ENCODE measurements at regions not wholly inside any gene's neighbourhood (a gene's known extent, or its start where the extent isn't known, plus 50 kb on each side); places are given as distances from the start of the nearest gene placed in this dataset.

- no peaks in the 10 kb centered on the region for H3K4me1 ChIP-seq (ENCODE audit: insufficient read depth, low read length)
- H3K9me3 ChIP-seq (ENCODE audit: insufficient read depth, low read depth, low read length), result no peaks in the 10 kb centered on the region
- H3K27ac ChIP-seq (ENCODE audit: low read depth, low read length), result no peak overlapping the region
- H3K36me3 ChIP-seq (ENCODE audit: insufficient read depth, low read length), result no peaks in the 10 kb centered on the region
- 87% methylated on average over 5 of the region's 6 CpGs for WGBS
- no peaks in the 10 kb centered on the region for H3K27me3 ChIP-seq (ENCODE audit: insufficient read depth, low read length)
- no peak overlapping the region for H3K9ac ChIP-seq (ENCODE audit: low read depth, low read length)
- no peak overlapping the region for H3K4me3 ChIP-seq (ENCODE audit: low read length)
Measured at GRCh38 chr2:16160281-16161084, 220.1 kb downstream of the MYCN start.

- whole genome bisulfite sequencing, result 100% methylated on average over 1 of the region's 3 CpGs
- Histone ChIP-seq H3K4me1 (ENCODE audit: insufficient read depth, low read length) (no peaks in the 10 kb centered on the region), H3K27me3 (ENCODE audit: insufficient read depth, low read length) (no peaks in the 10 kb centered on the region), H3K9me3 (ENCODE audit: insufficient read depth, low read depth, low read length) (no peaks in the 10 kb centered on the region), H3K4me3 (ENCODE audit: low read length) (no peak overlapping the region), H3K27ac (ENCODE audit: low read depth, low read length) (no peak overlapping the region), H3K36me3 (ENCODE audit: insufficient read depth, low read length) (no peaks in the 10 kb centered on the region), H3K9ac (ENCODE audit: low read depth, low read length) (no peak overlapping the region)
Measured at GRCh38 chr2:16156411-16156810, 216.1 kb downstream of the MYCN start.

GRCh38 chr2:16155766-16156165 is 215.4 kb downstream of the MYCN start:
- H3K4me1 ChIP-seq (ENCODE audit: insufficient read depth, low read length), result no peaks in the 10 kb centered on the region
- H3K9ac ChIP-seq (ENCODE audit: low read depth, low read length), result no peak overlapping the region
- H3K27ac ChIP-seq (ENCODE audit: low read depth, low read length), result no peak overlapping the region
- H3K4me3 ChIP-seq (ENCODE audit: low read length), result no peak overlapping the region
- no peaks in the 10 kb centered on the region for H3K27me3 ChIP-seq (ENCODE audit: insufficient read depth, low read length)
- no peaks in the 10 kb centered on the region for H3K9me3 ChIP-seq (ENCODE audit: insufficient read depth, low read depth, low read length)
- no peaks in the 10 kb centered on the region for H3K36me3 ChIP-seq (ENCODE audit: insufficient read depth, low read length)
- WGBS, result 86% methylated on average over 6 of the region's 6 CpGs

- WGBS, result 98% methylated on average over 5 of the region's 5 CpGs
- H3K4me3 ChIP-seq (ENCODE audit: low read length), result no peak overlapping the region
- no peak overlapping the region for H3K9ac ChIP-seq (ENCODE audit: low read depth, low read length)
- H3K4me1 ChIP-seq (ENCODE audit: insufficient read depth, low read length), result no peaks in the 10 kb centered on the region
- H3K36me3 ChIP-seq (ENCODE audit: insufficient read depth, low read length), result no peaks in the 10 kb centered on the region
- no peaks in the 10 kb centered on the region for H3K9me3 ChIP-seq (ENCODE audit: insufficient read depth, low read depth, low read length)
- H3K27ac ChIP-seq (ENCODE audit: low read depth, low read length), result no peak overlapping the region
- no peaks in the 10 kb centered on the region for H3K27me3 ChIP-seq (ENCODE audit: insufficient read depth, low read length)
Measured at GRCh38 chr2:16155366-16155765, 215.0 kb downstream of the MYCN start.

- H3K9me3 ChIP-seq (ENCODE audit: insufficient read depth, low read depth, low read length), result no peaks in the 10 kb centered on the region
- 88% methylated on average over 4 of the region's 4 CpGs for WGBS
- H3K36me3 ChIP-seq (ENCODE audit: insufficient read depth, low read length), result no peaks in the 10 kb centered on the region
- no peak overlapping the region for H3K27ac ChIP-seq (ENCODE audit: low read depth, low read length)
- H3K9ac ChIP-seq (ENCODE audit: low read depth, low read length), result no peak overlapping the region
- H3K27me3 ChIP-seq (ENCODE audit: insufficient read depth, low read length), result no peaks in the 10 kb centered on the region
- H3K4me3 ChIP-seq (ENCODE audit: low read length), result no peak overlapping the region
- H3K4me1 ChIP-seq (ENCODE audit: insufficient read depth, low read length), result no peaks in the 10 kb centered on the region
Measured at GRCh38 chr2:16154501-16155280, 214.3 kb downstream of the MYCN start.

- Histone ChIP-seq H3K9me3 (ENCODE audit: insufficient read depth, low read depth, low read length) (no peaks in the 10 kb centered on the region), H3K4me3 (ENCODE audit: low read length) (no peak overlapping the region), H3K27ac (ENCODE audit: low read depth, low read length) (no peak overlapping the region), H3K4me1 (ENCODE audit: insufficient read depth, low read length) (no peaks in the 10 kb centered on the region), H3K9ac (ENCODE audit: low read depth, low read length) (no peak overlapping the region), H3K27me3 (ENCODE audit: insufficient read depth, low read length) (no peaks in the 10 kb centered on the region), H3K36me3 (ENCODE audit: insufficient read depth, low read length) (no peaks in the 10 kb centered on the region)
- 94% methylated on average over 4 of the region's 4 CpGs for WGBS
Measured at GRCh38 chr2:16154061-16154460, 213.7 kb downstream of the MYCN start.

GRCh38 chr2:16153754-16154035 is 213.3 kb downstream of the MYCN start:
- Histone ChIP-seq H3K27me3 (ENCODE audit: insufficient read depth, low read length) (no peaks in the 10 kb centered on the region), H3K36me3 (ENCODE audit: insufficient read depth, low read length) (no peaks in the 10 kb centered on the region), H3K27ac (ENCODE audit: low read depth, low read length) (no peak overlapping the region), H3K9ac (ENCODE audit: low read depth, low read length) (no peak overlapping the region), H3K4me3 (ENCODE audit: low read length) (no peak overlapping the region), H3K4me1 (ENCODE audit: insufficient read depth, low read length) (no peaks in the 10 kb centered on the region), H3K9me3 (ENCODE audit: insufficient read depth, low read depth, low read length) (no peaks in the 10 kb centered on the region)

- Histone ChIP-seq H3K9me3 (ENCODE audit: insufficient read depth, low read depth, low read length) (no peaks in the 10 kb centered on the region), H3K27ac (ENCODE audit: low read depth, low read length) (no peak overlapping the region), H3K36me3 (ENCODE audit: insufficient read depth, low read length) (no peaks in the 10 kb centered on the region), H3K27me3 (ENCODE audit: insufficient read depth, low read length) (no peaks in the 10 kb centered on the region), H3K4me3 (ENCODE audit: low read length) (no peak overlapping the region), H3K4me1 (ENCODE audit: insufficient read depth, low read length) (no peaks in the 10 kb centered on the region), H3K9ac (ENCODE audit: low read depth, low read length) (no peak overlapping the region)
- WGBS, result 79% methylated on average over 2 of the region's 3 CpGs
Measured at GRCh38 chr2:16152928-16153753, 212.8 kb downstream of the MYCN start.

- no peak overlapping the region for H3K4me3 ChIP-seq (ENCODE audit: low read length)
- no peaks in the 10 kb centered on the region for H3K36me3 ChIP-seq (ENCODE audit: insufficient read depth, low read length)
- no peaks in the 10 kb centered on the region for H3K27me3 ChIP-seq (ENCODE audit: insufficient read depth, low read length)
- no peaks in the 10 kb centered on the region for H3K9me3 ChIP-seq (ENCODE audit: insufficient read depth, low read depth, low read length)
- H3K4me1 ChIP-seq (ENCODE audit: insufficient read depth, low read length), result no peaks in the 10 kb centered on the region
- WGBS, result 94% methylated on average over 4 of the region's 5 CpGs
- H3K9ac ChIP-seq (ENCODE audit: low read depth, low read length), result no peak overlapping the region
- no peak overlapping the region for H3K27ac ChIP-seq (ENCODE audit: low read depth, low read length)
Measured at GRCh38 chr2:16152071-16152927, 211.9 kb downstream of the MYCN start.

GRCh38 chr2:16151651-16152050 is 211.3 kb downstream of the MYCN start:
- H3K9me3 ChIP-seq (ENCODE audit: insufficient read depth, low read depth, low read length), result no peaks in the 10 kb centered on the region
- WGBS, result 95% methylated on average over 4 of the region's 4 CpGs
- H3K36me3 ChIP-seq (ENCODE audit: insufficient read depth, low read length), result no peaks in the 10 kb centered on the region
- no peak overlapping the region for H3K9ac ChIP-seq (ENCODE audit: low read depth, low read length)
- H3K4me1 ChIP-seq (ENCODE audit: insufficient read depth, low read length), result no peaks in the 10 kb centered on the region
- H3K4me3 ChIP-seq (ENCODE audit: low read length), result no peak overlapping the region
- no peaks in the 10 kb centered on the region for H3K27me3 ChIP-seq (ENCODE audit: insufficient read depth, low read length)
- H3K27ac ChIP-seq (ENCODE audit: low read depth, low read length), result no peak overlapping the region

- no peak overlapping the region for H3K27ac ChIP-seq (ENCODE audit: low read depth, low read length)
- no peaks in the 10 kb centered on the region for H3K9me3 ChIP-seq (ENCODE audit: insufficient read depth, low read depth, low read length)
- H3K4me3 ChIP-seq (ENCODE audit: low read length), result no peak overlapping the region
- no peak overlapping the region for H3K9ac ChIP-seq (ENCODE audit: low read depth, low read length)
- no peaks in the 10 kb centered on the region for H3K27me3 ChIP-seq (ENCODE audit: insufficient read depth, low read length)
- 97% methylated on average over 3 of the region's 3 CpGs for WGBS
- H3K36me3 ChIP-seq (ENCODE audit: insufficient read depth, low read length), result no peaks in the 10 kb centered on the region
- H3K4me1 ChIP-seq (ENCODE audit: insufficient read depth, low read length), result no peaks in the 10 kb centered on the region
Measured at GRCh38 chr2:16151281-16151570, 210.9 kb downstream of the MYCN start.
